K562 (cell line): ENCODE measurements at regions not wholly inside any gene's neighbourhood (a gene's known extent, or its start where the extent isn't known, plus 50 kb on each side); places are given as distances from the start of the nearest gene placed in this dataset.

ENCODE experiments used
- ATAC-seq: fragments of 200-7000 bp; cut with Tn5 transposase; 3 replicates; pipeline ENCODE4 v1.9.1; 2020; ENCODE audit warnings: moderate library complexity
- BruUV-seq: library from RNA; stranded (reverse); fragments of 400-500 nt; replicated peaks from 2 replicates; lab custom pipeline; 2021; lab: Mats Ljungman, UMichigan
- CTCF ChIA-PET: fragments of 300-600 bp; formaldehyde crosslinking; extraction: SDS; loops from one replicate; lab custom pipeline; 2021; ENCODE audit warnings: low intra/inter-chr PET ratio; lab: Yijun Ruan, JAX
- POLR2A ChIA-PET: fragments of 300-600, 350-650 bp; sonication (Branson Sonifier 250); formaldehyde crosslinking; extraction: SDS; loops from one replicate; lab custom pipeline; 2021; ENCODE audit warnings: antibody characterized with exemption, inconsistent platforms; lab: Yijun Ruan, JAX
- DNase-seq, 4 experiments: peaks; one replicate each; pipeline versions ENCODE4 v3.0.0 to v3.0.0-alpha.2; 2011 to 2018; ENCODE audit warnings: low spot score in 3 of 4, mixed read lengths in 3 of 4; ENCODE audit errors: extremely low read depth in 1 of 4
- FAIRE-seq: peaks from 2 replicates; lab custom pipeline; 2011; peaks lifted over from hg19 to GRCh38; lab: Jason Lieb, UNC
- H2AFZ ChIP-seq: 2 replicates; pipeline ENCODE4 v1.6.0; 2011; ENCODE audit warnings: low read depth, low read length, control low read depth, inconsistent platforms
- H3K27ac ChIP-seq: fragments of 200-600 bp; 3 replicates; pipeline ENCODE4 v1.8.0; 2011; ENCODE audit warnings: low read depth, mild to moderate bottlenecking, control low read depth, inconsistent platforms, low read length, moderate library complexity, mixed read lengths; ENCODE audit errors: extremely low read depth
- H3K27me3 ChIP-seq, 2 experiments: fragments of 300-600 bp in 1 of 2; 2 replicates in 1 of 2; 3 replicates in 1 of 2; pipeline versions ENCODE4 v1.6.0 to v1.8.0; 2011; ENCODE audit warnings: inconsistent platforms in 2 of 2, low read length in 2 of 2, mild to moderate bottlenecking in 1 of 2, mixed read lengths in 1 of 2, moderate library complexity in 1 of 2; ENCODE audit not compliant: control insufficient read depth in 2 of 2, insufficient read depth in 2 of 2
- H3K36me3 ChIP-seq: fragments of 300-600 bp; 3 replicates; pipeline ENCODE4 v1.8.0; 2011; ENCODE audit warnings: mild to moderate bottlenecking, low read length, inconsistent platforms; ENCODE audit not compliant: control insufficient read depth, insufficient read depth
- H3K4me1 ChIP-seq, 2 experiments: fragments of 200-600 bp in 1 of 2; replicated peaks in 1 of 2; 2 replicates in 1 of 2; 3 replicates in 1 of 2; pipeline versions ENCODE4 v1.5.1 to v1.8.0; 2011; ENCODE audit warnings: inconsistent platforms in 2 of 2, low read length in 2 of 2, mild to moderate bottlenecking in 1 of 2, mixed read lengths in 1 of 2, moderate library complexity in 1 of 2; ENCODE audit not compliant: control insufficient read depth in 2 of 2, insufficient read depth in 2 of 2
- H3K4me2 ChIP-seq: 2 replicates; pipeline ENCODE4 v1.6.1; 2011; ENCODE audit warnings: low read length, control low read depth, inconsistent platforms, mixed read lengths; ENCODE audit not compliant: insufficient read depth
- H3K4me3 ChIP-seq: fragments of 200-600 bp; sonication (generic), shearing (Covaris generic); 2 replicates; pipeline ENCODE4 v1.5.1; 2016; ENCODE audit warnings: control low read depth, inconsistent platforms
- H3K79me2 ChIP-seq: fragments of 200-600 bp; 3 replicates; pipeline ENCODE4 v1.8.0; 2011; ENCODE audit warnings: low read length, inconsistent platforms; ENCODE audit not compliant: control insufficient read depth, insufficient read depth
- H3K9ac ChIP-seq, 2 experiments: 2 replicates each; pipeline versions ENCODE4 v1.6.0 to v1.6.1; 2011; ENCODE audit warnings: low read depth in 2 of 2, low read length in 2 of 2, control low read depth in 1 of 2, inconsistent platforms in 1 of 2, mild to moderate bottlenecking in 1 of 2, mixed read lengths in 1 of 2; ENCODE audit not compliant: insufficient read depth in 1 of 2
- H3K9me1 ChIP-seq: one replicate; pipeline ENCODE4 v1.6.0; 2011; ENCODE audit warnings: inconsistent platforms, mild to moderate bottlenecking, low read length, moderate library complexity; ENCODE audit not compliant: control insufficient read depth, insufficient read depth
- H3K9me3 ChIP-seq: replicated peaks from 2 replicates; pipeline ENCODE4 v1.5.1; 2011; ENCODE audit warnings: low read depth, low read length, inconsistent platforms; ENCODE audit not compliant: control insufficient read depth, insufficient read depth
- H4K20me1 ChIP-seq: replicated peaks from 2 replicates; pipeline ENCODE4 v1.6.1; 2011; ENCODE audit warnings: low read length, inconsistent platforms, mixed read lengths; ENCODE audit not compliant: control insufficient read depth, insufficient read depth
- BRCA1 ChIP-seq, 2 experiments: fragments of 450-650 bp in 1 of 2; sonication (generic) in 1 of 2; formaldehyde crosslinking in 1 of 2; IDR thresholded peaks; 2 replicates each; pipeline versions ENCODE4 v1.5.0 to v1.6.1; 2017 to 2020; ENCODE audit warnings: mild to moderate bottlenecking in 1 of 2, missing genetic modification reagents in 1 of 2
- LEF1 ChIP-seq: fragments of 450-650 bp; IDR thresholded peaks from 2 replicates; pipeline ENCODE4 v1.6.1; 2016; ENCODE audit warnings: mild to moderate bottlenecking
- POLR3A ChIP-seq: IDR thresholded peaks from 2 replicates; pipeline ENCODE4 v1.6.1; 2011; ENCODE audit warnings: borderline replicate concordance, mild to moderate bottlenecking, moderate library complexity; ENCODE audit not compliant: insufficient read length, insufficient read depth; ENCODE audit errors: extremely low read depth
- SMARCE1 ChIP-seq: fragments of 450-650 bp; IDR thresholded peaks from 2 replicates; pipeline ENCODE4 v1.7.1; 2016; ENCODE audit warnings: mild to moderate bottlenecking
- ZNF212 ChIP-seq: fragments of 450-650 bp; formaldehyde crosslinking; IDR thresholded peaks from 2 replicates; pipeline ENCODE4 v1.4.0; 2020; ENCODE audit warnings: mild to moderate bottlenecking
- WGBS: fragments of 100-300 bp; shearing (Covaris generic); methylation state at CpG from one replicate; pipeline ENCODE4 v1.1.6; 2016; ENCODE audit warnings: low coverage, mixed read lengths; ENCODE audit not compliant: insufficient coverage; ENCODE audit errors: missing lambda C conversion rate; 5-methylcytosine and 5-hydroxymethylcytosine counted together
- in situ Hi-C: fragments of 300-500 bp; cut with MboI; formaldehyde crosslinking; loops from 4 replicates; pipeline ENCODE4 v1.15.0; 2018; ENCODE audit warnings: inconsistent platforms, mixed read lengths
- intact Hi-C: fragments of 100-400 bp; cut with micrococcal nuclease; formaldehyde crosslinking; loops from 2 replicates; pipeline ENCODE4 v1.14.2; 2022
- TF ChIP-seq, protein P1 (sequence below), 2 experiments: fragments of 200-800 bp in 1 of 2; sonication (Bioruptor generic) in 1 of 2; sonication (generic) in 1 of 2; formaldehyde crosslinking in 1 of 2; IDR thresholded peaks in 1 of 2; conservative IDR thresholded peaks in 1 of 2; 2 replicates each; pipeline versions ENCODE4 v1.5.0 to v1.6.1; 2016 to 2020; ENCODE audit warnings: missing compliant biosample characterization in 1 of 2, missing genetic modification characterization in 1 of 2, missing genetic modification reagents in 1 of 2
- TF ChIP-seq, protein P2 (sequence below): fragments of 250-450 bp; sonication (Bioruptor Pico); IDR thresholded peaks from 2 replicates; pipeline ENCODE4 v1.8.0; 2021; ENCODE audit warnings: borderline replicate concordance, mild to moderate bottlenecking, moderate library complexity; ENCODE audit not compliant: poor library complexity, severe bottlenecking
- TF ChIP-seq, protein P3 (sequence below): IDR thresholded peaks from 2 replicates; pipeline ENCODE4 v1.6.1; 2014; ENCODE audit warnings: antibody characterized with exemption
- TF ChIP-seq, protein P4 (sequence below): sonication (generic); formaldehyde crosslinking; IDR thresholded peaks from 2 replicates; pipeline ENCODE4 v1.8.1; 2023; ENCODE audit warnings: mild to moderate bottlenecking, missing genetic modification reagents, moderate library complexity

DNA sequence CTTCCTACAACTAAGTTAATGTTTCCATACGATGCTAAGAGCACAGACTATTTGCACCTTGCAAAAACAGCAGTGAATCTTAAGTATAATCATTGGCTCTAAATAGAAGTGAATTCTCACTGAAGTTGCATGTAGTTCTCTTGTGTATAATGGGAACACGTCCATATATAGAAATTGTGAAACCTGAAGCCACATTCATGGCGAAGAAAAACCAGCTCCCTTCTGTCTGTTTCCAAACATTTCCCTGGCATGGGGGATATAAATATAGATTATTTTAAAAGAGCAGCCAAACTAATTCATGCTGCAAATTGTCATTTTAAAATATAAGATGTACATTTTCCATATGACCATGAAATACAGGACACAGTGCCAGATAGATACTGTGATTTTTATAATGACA, 71.1 kb downstream of the TRAM1L1 start:
- Histone ChIP-seq H4K20me1 (no peaks in the 10 kb centered on the region), H3K4me2 (no peak overlapping the region), H2AFZ (no peak overlapping the region), H3K79me2 (no peaks in the 10 kb centered on the region), H3K27ac (no peak overlapping the region), H3K9me3 (no peaks in the 10 kb centered on the region), H3K9ac (no peak overlapping the region), H3K27me3 (no peaks in the 10 kb centered on the region), H3K4me1 (no peaks in the 10 kb centered on the region), H3K9me1 (no peaks in the 10 kb centered on the region), H3K36me3 (no peaks in the 10 kb centered on the region), H3K4me3 (no peak overlapping the region)
- ATAC-seq (no peak), FAIRE-seq (no peak), DNase-seq (no peak)
- in situ Hi-C loops, result no loop called here
- BruUV-seq, result no TSS peak
- 6% methylated on average over 3 of the region's 3 CpGs for WGBS
- ChIA-PET CTCF (no interaction called here), POLR2A (no interaction called here)
- intact Hi-C loops, result no loop called here
- TF ChIP-seq SMARCE1 (no peak), POLR3A (no peak), BRCA1 (IDR thresholded peaks at IDR 0.05) (no peak), BRCA1 (CRISPR knock-in tag; IDR thresholded peaks at IDR 0.05) (no peak), LEF1 (no peak), ZNF212 (CRISPR knock-in tag) (no peak)
- TF ChIP-seq, protein P1, sequence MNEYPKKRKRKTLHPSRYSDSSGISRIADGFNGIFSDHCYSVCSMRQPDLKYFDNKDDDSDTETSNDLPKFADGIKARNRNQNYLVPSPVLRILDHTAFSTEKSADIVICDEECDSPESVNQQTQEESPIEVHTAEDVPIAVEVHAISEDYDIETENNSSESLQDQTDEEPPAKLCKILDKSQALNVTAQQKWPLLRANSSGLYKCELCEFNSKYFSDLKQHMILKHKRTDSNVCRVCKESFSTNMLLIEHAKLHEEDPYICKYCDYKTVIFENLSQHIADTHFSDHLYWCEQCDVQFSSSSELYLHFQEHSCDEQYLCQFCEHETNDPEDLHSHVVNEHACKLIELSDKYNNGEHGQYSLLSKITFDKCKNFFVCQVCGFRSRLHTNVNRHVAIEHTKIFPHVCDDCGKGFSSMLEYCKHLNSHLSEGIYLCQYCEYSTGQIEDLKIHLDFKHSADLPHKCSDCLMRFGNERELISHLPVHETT (CRISPR knock-in tag; conservative IDR thresholded peaks at IDR 0.05 in 1 of 2, IDR thresholded peaks at IDR 0.05 in 1 of 2), result no peak
- TF ChIP-seq, protein P2, sequence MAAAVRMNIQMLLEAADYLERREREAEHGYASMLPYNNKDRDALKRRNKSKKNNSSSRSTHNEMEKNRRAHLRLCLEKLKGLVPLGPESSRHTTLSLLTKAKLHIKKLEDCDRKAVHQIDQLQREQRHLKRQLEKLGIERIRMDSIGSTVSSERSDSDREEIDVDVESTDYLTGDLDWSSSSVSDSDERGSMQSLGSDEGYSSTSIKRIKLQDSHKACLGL (CRISPR knock-in tag), result no peak
- TF ChIP-seq, protein P3, sequence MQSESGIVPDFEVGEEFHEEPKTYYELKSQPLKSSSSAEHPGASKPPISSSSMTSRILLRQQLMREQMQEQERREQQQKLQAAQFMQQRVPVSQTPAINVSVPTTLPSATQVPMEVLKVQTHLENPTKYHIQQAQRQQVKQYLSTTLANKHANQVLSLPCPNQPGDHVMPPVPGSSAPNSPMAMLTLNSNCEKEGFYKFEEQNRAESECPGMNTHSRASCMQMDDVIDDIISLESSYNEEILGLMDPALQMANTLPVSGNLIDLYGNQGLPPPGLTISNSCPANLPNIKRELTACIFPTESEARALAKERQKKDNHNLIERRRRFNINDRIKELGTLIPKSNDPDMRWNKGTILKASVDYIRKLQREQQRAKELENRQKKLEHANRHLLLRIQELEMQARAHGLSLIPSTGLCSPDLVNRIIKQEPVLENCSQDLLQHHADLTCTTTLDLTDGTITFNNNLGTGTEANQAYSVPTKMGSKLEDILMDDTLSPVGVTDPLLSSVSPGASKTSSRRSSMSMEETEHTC, result no peak
- TF ChIP-seq, protein P4, sequence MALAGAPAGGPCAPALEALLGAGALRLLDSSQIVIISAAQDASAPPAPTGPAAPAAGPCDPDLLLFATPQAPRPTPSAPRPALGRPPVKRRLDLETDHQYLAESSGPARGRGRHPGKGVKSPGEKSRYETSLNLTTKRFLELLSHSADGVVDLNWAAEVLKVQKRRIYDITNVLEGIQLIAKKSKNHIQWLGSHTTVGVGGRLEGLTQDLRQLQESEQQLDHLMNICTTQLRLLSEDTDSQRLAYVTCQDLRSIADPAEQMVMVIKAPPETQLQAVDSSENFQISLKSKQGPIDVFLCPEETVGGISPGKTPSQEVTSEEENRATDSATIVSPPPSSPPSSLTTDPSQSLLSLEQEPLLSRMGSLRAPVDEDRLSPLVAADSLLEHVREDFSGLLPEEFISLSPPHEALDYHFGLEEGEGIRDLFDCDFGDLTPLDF (CRISPR knock-in tag), result no peak
